ENCODE measurements at regions not wholly inside any gene's neighbourhood (a gene's known extent, or its start where the extent isn't known, plus 50 kb on each side); places are given as distances from the start of the nearest gene placed in this dataset.

DNA sequence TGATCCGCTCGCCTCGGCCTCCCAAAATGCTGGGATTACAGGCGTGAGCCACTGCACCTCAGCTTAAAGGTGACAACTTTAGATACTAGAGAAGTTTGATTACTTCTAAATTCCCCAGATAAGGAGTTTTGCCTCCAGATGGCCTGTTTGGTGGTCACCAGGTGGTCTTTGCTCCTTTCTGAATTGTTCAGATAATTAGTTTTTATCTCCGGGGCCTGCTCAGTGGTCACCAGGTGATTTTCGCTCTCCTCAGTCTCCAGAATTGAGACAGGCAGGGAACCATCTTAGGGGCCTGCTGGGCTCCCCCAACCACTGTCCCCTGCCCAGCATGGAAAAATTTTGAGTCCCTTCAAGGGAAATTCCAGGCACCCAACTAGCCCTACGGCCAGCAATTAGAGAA is 62.6 kb downstream of the GPR6 start:
- TF ChIP-seq, protein P1, sequence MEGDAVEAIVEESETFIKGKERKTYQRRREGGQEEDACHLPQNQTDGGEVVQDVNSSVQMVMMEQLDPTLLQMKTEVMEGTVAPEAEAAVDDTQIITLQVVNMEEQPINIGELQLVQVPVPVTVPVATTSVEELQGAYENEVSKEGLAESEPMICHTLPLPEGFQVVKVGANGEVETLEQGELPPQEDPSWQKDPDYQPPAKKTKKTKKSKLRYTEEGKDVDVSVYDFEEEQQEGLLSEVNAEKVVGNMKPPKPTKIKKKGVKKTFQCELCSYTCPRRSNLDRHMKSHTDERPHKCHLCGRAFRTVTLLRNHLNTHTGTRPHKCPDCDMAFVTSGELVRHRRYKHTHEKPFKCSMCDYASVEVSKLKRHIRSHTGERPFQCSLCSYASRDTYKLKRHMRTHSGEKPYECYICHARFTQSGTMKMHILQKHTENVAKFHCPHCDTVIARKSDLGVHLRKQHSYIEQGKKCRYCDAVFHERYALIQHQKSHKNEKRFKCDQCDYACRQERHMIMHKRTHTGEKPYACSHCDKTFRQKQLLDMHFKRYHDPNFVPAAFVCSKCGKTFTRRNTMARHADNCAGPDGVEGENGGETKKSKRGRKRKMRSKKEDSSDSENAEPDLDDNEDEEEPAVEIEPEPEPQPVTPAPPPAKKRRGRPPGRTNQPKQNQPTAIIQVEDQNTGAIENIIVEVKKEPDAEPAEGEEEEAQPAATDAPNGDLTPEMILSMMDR (IDR thresholded peaks at IDR 0.05; ENCODE audit: low read depth, low read length): no peak
- TF ChIP-seq POLR2A (IDR thresholded peaks at IDR 0.05; ENCODE audit: extremely low read depth, insufficient read length): no peak
